VCaP (cell line): ENCODE measurements at regions not wholly inside any gene's neighbourhood (a gene's known extent, or its start where the extent isn't known, plus 50 kb on each side); places are given as distances from the start of the nearest gene placed in this dataset.

Experiments used
- H3K27ac ChIP-seq: fragments of 450-650 bp; 2 replicates; pipeline ENCODE4 v1.5.1; 2017
- CTCF ChIP-seq: fragments of 450-650 bp; conservative IDR thresholded peaks from 2 replicates; pipeline ENCODE4 v1.5.1; 2017; ENCODE audit warnings: mild to moderate bottlenecking, moderate library complexity

GRCh38 chr6:155791186-155791585 is 335.5 kb upstream of the NOX3 start:
- no peak overlapping the region for H3K27ac ChIP-seq
- TF ChIP-seq CTCF: no peak

- H3K27ac ChIP-seq: no peak overlapping the region
- TF ChIP-seq CTCF: no peak
These were observed 331.5 kb upstream of the NOX3 start for GRCh38 chr6:155787168-155787567.

GRCh38 chr6:155786528-155786927 is 330.9 kb upstream of the NOX3 start:
- no peak overlapping the region for H3K27ac ChIP-seq
- no peak for TF ChIP-seq CTCF

GRCh38 chr6:155782739-155783459 is 327.3 kb upstream of the NOX3 start:
- H3K27ac ChIP-seq: peak overlapping the region; percentile 65
- TF ChIP-seq CTCF: no peak

GRCh38 chr6:155782320-155782731 is 326.7 kb upstream of the NOX3 start:
- TF ChIP-seq CTCF: no peak
- peak overlapping the region; percentile 65 for H3K27ac ChIP-seq

- no peak overlapping the region for H3K27ac ChIP-seq
- TF ChIP-seq CTCF: no peak
These were observed 323.8 kb upstream of the NOX3 start for GRCh38 chr6:155779456-155779855.

- no peak overlapping the region for H3K27ac ChIP-seq
- no peak for TF ChIP-seq CTCF
These were observed 322.7 kb upstream of the NOX3 start for GRCh38 chr6:155778336-155778735.
